ENCODE measurements at regions not wholly inside any gene's neighbourhood (a gene's known extent, or its start where the extent isn't known, plus 50 kb on each side); places are given as distances from the start of the nearest gene placed in this dataset.

- no peak for DNase-seq
Observed at GRCh38 chr15:37720267-37720666, 214.2 kb upstream of the TMCO5A start.

- DNase-seq = no peak
Observed at GRCh38 chr15:37731146-37731746, 203.2 kb upstream of the TMCO5A start.

GRCh38 chr15:37733628-37734027 is 200.8 kb upstream of the TMCO5A start:
- no peak for DNase-seq

- DNase-seq = no peak
Observed at GRCh38 chr15:37740623-37741141, 193.8 kb upstream of the TMCO5A start.

GRCh38 chr15:37743826-37744225 is 190.6 kb upstream of the TMCO5A start:
- DNase-seq = no peak

GRCh38 chr15:37744521-37744920 is 189.9 kb upstream of the TMCO5A start:
- no peak for DNase-seq

- DNase-seq = no peak
Observed at GRCh38 chr15:37751401-37751800, 183.0 kb upstream of the TMCO5A start.

GRCh38 chr15:37756407-37756806 is 178.0 kb upstream of the TMCO5A start:
- DNase-seq = no peak

GRCh38 chr15:37758412-37758811 is 176.0 kb upstream of the TMCO5A start:
- DNase-seq = no peak

GRCh38 chr15:37764733-37765191 is 169.7 kb upstream of the TMCO5A start:
- peak; percentile 31 for DNase-seq

- DNase-seq = no peak
Observed at GRCh38 chr15:37765786-37766185, 168.7 kb upstream of the TMCO5A start.

- no peak for DNase-seq
Observed at GRCh38 chr15:37767841-37768455, 166.5 kb upstream of the TMCO5A start.

GRCh38 chr15:37771465-37771864 is 163.0 kb upstream of the TMCO5A start:
- no peak for DNase-seq

- no peak for DNase-seq
Observed at GRCh38 chr15:37773111-37773860, 161.2 kb upstream of the TMCO5A start.

GRCh38 chr15:37774961-37775360 is 159.5 kb upstream of the TMCO5A start:
- no peak for DNase-seq

GRCh38 chr15:37777006-37777405 is 157.4 kb upstream of the TMCO5A start:
- DNase-seq = no peak

- no peak for DNase-seq
Observed at GRCh38 chr15:37783290-37783689, 151.2 kb upstream of the TMCO5A start.

GRCh38 chr15:37788330-37788729 is 146.1 kb upstream of the TMCO5A start:
- no peak for DNase-seq

- no peak for DNase-seq
Observed at GRCh38 chr15:37788767-37789396, 145.6 kb upstream of the TMCO5A start.

GRCh38 chr15:37789397-37789786 is 145.0 kb upstream of the TMCO5A start:
- peak; percentile 37 for DNase-seq

- peak; percentile 80 for DNase-seq
Observed at GRCh38 chr15:37789881-37790280, 144.6 kb upstream of the TMCO5A start.

GRCh38 chr15:37791693-37792092 is 142.7 kb upstream of the TMCO5A start:
- no peak for DNase-seq

GRCh38 chr15:37792351-37792750 is 142.1 kb upstream of the TMCO5A start:
- peak; percentile 18 for DNase-seq

Measured in kidney glomerular epithelial cell (primary cell).